IMR-90 (cell line): ENCODE measurements at regions not wholly inside any gene's neighbourhood (a gene's known extent, or its start where the extent isn't known, plus 50 kb on each side); places are given as distances from the start of the nearest gene placed in this dataset.

ENCODE experiments used
- ATAC-seq: fragments of 200-7000 bp; cut with Tn5 transposase; 2 replicates; pipeline ENCODE4 v1.9.1; 2020; ENCODE audit warnings: low read depth, mild to moderate bottlenecking, moderate library complexity
- BruUV-seq: library from RNA; stranded (reverse); fragments of 400-500 nt; replicated peaks from 2 replicates; lab custom pipeline; 2021; lab: Mats Ljungman, UMichigan
- CTCF ChIA-PET: fragments of 300-600 bp; formaldehyde crosslinking; extraction: SDS; loops from one replicate; lab custom pipeline; 2021; ENCODE audit warnings: antibody characterized with exemption; lab: Yijun Ruan, JAX
- POLR2A ChIA-PET: fragments of 300-600 bp; sonication (Branson Sonifier 250); formaldehyde crosslinking; loops from one replicate; lab custom pipeline; 2022; ENCODE audit warnings: antibody characterized with exemption; ENCODE audit not compliant: unreplicated experiment; lab: Charles Lee
- DNase-seq: peaks from one replicate; pipeline ENCODE4 v3.0.0; 2013
- H2AFZ ChIP-seq: replicated peaks from 2 replicates; pipeline ENCODE3; 2013; ENCODE audit warnings: low read length, mild to moderate bottlenecking; ENCODE audit not compliant: poor library complexity
- H2AK5ac ChIP-seq: 2 replicates; pipeline ENCODE4 v1.6.1; 2013; ENCODE audit warnings: low read depth, low read length, inconsistent platforms
- H2AK9ac ChIP-seq: replicated peaks from 2 replicates; pipeline ENCODE3; 2013; ENCODE audit warnings: mild to moderate bottlenecking, low read depth, low read length, moderate library complexity; ENCODE audit not compliant: poor library complexity
- H2BK120ac ChIP-seq: 2 replicates; pipeline ENCODE4 v1.6.1; 2013; ENCODE audit warnings: low read depth, low read length, inconsistent platforms
- H2BK15ac ChIP-seq: 3 replicates; pipeline ENCODE4 v1.6.1; 2013; ENCODE audit warnings: low read depth, low read length, inconsistent platforms
- H2BK20ac ChIP-seq: 2 replicates; pipeline ENCODE4 v1.6.1; 2013; ENCODE audit warnings: low read depth, mild to moderate bottlenecking, inconsistent platforms, low read length, moderate library complexity
- H2BK5ac ChIP-seq: 2 replicates; pipeline ENCODE4 v1.6.1; 2013; ENCODE audit warnings: mild to moderate bottlenecking, low read depth, low read length, inconsistent platforms; ENCODE audit not compliant: poor library complexity, severe bottlenecking
- H3K14ac ChIP-seq: replicated peaks from 2 replicates; pipeline ENCODE4 v1.6.1; 2013; ENCODE audit warnings: low read depth, low read length, inconsistent platforms
- H3K18ac ChIP-seq: 2 replicates; pipeline ENCODE4 v1.6.1; 2013; ENCODE audit warnings: low read depth, low read length, control low read depth
- H3K23ac ChIP-seq: 2 replicates; pipeline ENCODE4 v1.6.1; 2013; ENCODE audit warnings: low read depth, low read length, inconsistent platforms
- H3K27ac ChIP-seq: 2 replicates; pipeline ENCODE4 v1.5.1; 2013; ENCODE audit warnings: mild to moderate bottlenecking, control low read depth, low read length; ENCODE audit not compliant: insufficient read depth
- H3K27me3 ChIP-seq: 2 replicates; pipeline ENCODE4 v1.6.1; 2013; ENCODE audit warnings: low read length; ENCODE audit not compliant: control insufficient read depth, insufficient read depth
- H3K36me3 ChIP-seq: 2 replicates; pipeline ENCODE4 v1.6.1; 2013; ENCODE audit warnings: low read length, mixed read lengths; ENCODE audit not compliant: control insufficient read depth, insufficient read depth
- H3K4ac ChIP-seq: 2 replicates; pipeline ENCODE4 v1.6.1; 2013; ENCODE audit warnings: low read depth, low read length, inconsistent platforms
- H3K4me1 ChIP-seq: 2 replicates; pipeline ENCODE4 v1.6.1; 2013; ENCODE audit warnings: low read length, mixed read lengths; ENCODE audit not compliant: control insufficient read depth, insufficient read depth
- H3K4me2 ChIP-seq: 2 replicates; pipeline ENCODE4 v1.6.1; 2013; ENCODE audit warnings: low read depth, mild to moderate bottlenecking, control low read depth, low read length, moderate library complexity
- H3K4me3 ChIP-seq: 2 replicates; pipeline ENCODE4 v1.5.1; 2013; ENCODE audit warnings: low read depth, mild to moderate bottlenecking, control low read depth, low read length, moderate library complexity; ENCODE audit not compliant: insufficient read depth
- H3K56ac ChIP-seq: 2 replicates; pipeline ENCODE4 v1.6.1; 2013; ENCODE audit warnings: low read length, inconsistent platforms; ENCODE audit not compliant: insufficient read depth; ENCODE audit errors: extremely low read depth
- H3K79me1 ChIP-seq, 2 experiments: 2 replicates each; pipeline ENCODE4 v1.6.1; 2013; ENCODE audit warnings: low read length in 2 of 2, inconsistent platforms in 1 of 2, low read depth in 1 of 2
- H3K9ac ChIP-seq: 2 replicates; pipeline ENCODE4 v1.6.1; 2013; ENCODE audit warnings: low read depth, low read length, control low read depth
- H3K9me1 ChIP-seq: 2 replicates; pipeline ENCODE4 v1.6.1; 2013; ENCODE audit warnings: low read length, inconsistent platforms; ENCODE audit not compliant: insufficient read depth
- H3K9me3 ChIP-seq: 2 replicates; pipeline ENCODE4 v1.6.1; 2013; ENCODE audit warnings: low read length; ENCODE audit not compliant: control insufficient read depth, insufficient read depth
- H4K20me1 ChIP-seq: 2 replicates; pipeline ENCODE4 v1.6.1; 2013; ENCODE audit warnings: low read length, inconsistent platforms; ENCODE audit not compliant: insufficient read depth
- H4K5ac ChIP-seq: 2 replicates; pipeline ENCODE4 v1.6.1; 2013; ENCODE audit warnings: mild to moderate bottlenecking, low read depth, low read length, control low read depth
- H4K8ac ChIP-seq, 2 experiments: 2 replicates each; pipeline ENCODE4 v1.6.1; 2013; ENCODE audit warnings: low read depth in 2 of 2, low read length in 2 of 2, control low read depth in 1 of 2, inconsistent platforms in 1 of 2
- H4K91ac ChIP-seq: 2 replicates; pipeline ENCODE4 v1.6.1; 2013; ENCODE audit warnings: low read depth, low read length, inconsistent platforms; ENCODE audit not compliant: insufficient read depth
- RAD21 ChIP-seq: IDR thresholded peaks from 2 replicates; pipeline ENCODE4 v1.6.1; 2012; ENCODE audit warnings: low read length, improper control_type of control experiment
- WGBS, 2 experiments: methylation state at CpG; one replicate each; pipeline versions ENCODE4 v1.1.5 to v1.1.7; 2013; ENCODE audit warnings: missing lambda C conversion rate in 2 of 2; ENCODE audit not compliant: insufficient read length in 1 of 2; ENCODE audit errors: extremely low coverage in 2 of 2; 5-methylcytosine and 5-hydroxymethylcytosine counted together
- dilution Hi-C: fragments of 300-500 bp; cut with HindIII; formaldehyde crosslinking; loops from one replicate; pipeline ENCODE4 v1.14.3; 2018; ENCODE audit warnings: low sequenced_read_pairs; ENCODE audit not compliant: unreplicated experiment
- in situ Hi-C: fragments of 300-500 bp; cut with MboI; formaldehyde crosslinking; loops from 3 replicates; pipeline ENCODE4 v1.14.3; 2019; ENCODE audit warnings: low sequenced_read_pairs, inconsistent platforms, mixed read lengths
- intact Hi-C: fragments of 100-400 bp; cut with micrococcal nuclease; formaldehyde crosslinking; loops from 2 replicates; pipeline ENCODE4 v1.10.0; 2022

GRCh38 chr10:128380946-128381345 lies 254.7 kb upstream of the MKI67 start:
- Histone ChIP-seq H2BK20ac (no peak overlapping the region), H2BK15ac (no peak overlapping the region), H3K27ac (no peak overlapping the region), H4K20me1 (no peaks in the 10 kb centered on the region), H3K9me3 (peaks cover 45% of the 10 kb centered on the region), H4K5ac (no peak overlapping the region), H3K23ac (no peak overlapping the region), H3K79me1 (no peaks in the 10 kb centered on the region), H3K4me3 (no peak overlapping the region), H3K9me1 (no peaks in the 10 kb centered on the region), H3K14ac (no peak overlapping the region), H3K56ac (no peak overlapping the region), H4K8ac (no peak overlapping the region), H2AK5ac (no peak overlapping the region), H3K4me2 (no peak overlapping the region), H2BK120ac (no peak overlapping the region), H3K36me3 (no peaks in the 10 kb centered on the region), H2AFZ (no peak overlapping the region), H2BK5ac (no peak overlapping the region), H4K91ac (no peak overlapping the region), H3K27me3 (no peaks in the 10 kb centered on the region), H3K4ac (no peak overlapping the region), H3K18ac (no peak overlapping the region), H3K4me1 (no peaks in the 10 kb centered on the region), H3K9ac (no peak overlapping the region), H2AK9ac (no peak overlapping the region)
- dilution Hi-C loops, result no loop called here
- intact Hi-C loops, result no loop called here
- no CpG with 5 or more reads among the region's 4 CpGs for WGBS, 2 experiments
- BruUV-seq, result no TSS peak
- ChIA-PET POLR2A (no interaction called here), CTCF (no interaction called here)
- ATAC-seq (no peak), DNase-seq (no peak)
- TF ChIP-seq RAD21, result no peak
- in situ Hi-C loops, result no loop called here
